ENCODE measurements at regions not wholly inside any gene's neighbourhood (a gene's known extent, or its start where the extent isn't known, plus 50 kb on each side); places are given as distances from the start of the nearest gene placed in this dataset.

- H3K27ac ChIP-seq (ENCODE audit: low read length in 2 of 2) = no peak overlapping the region
- POLR2A ChIA-PET = no interaction called here
- Mint-ChIP-seq H3K27ac (no peak overlapping the region), H3K4me3 (no peak overlapping the region), H3K27me3 (peaks cover 11% of the 10 kb centered on the region), H3K9me3 (ENCODE audit: insufficient read depth) (peaks cover 3% of the 10 kb centered on the region), H3K4me1 (peaks cover 5% of the 10 kb centered on the region)
- peaks cover 0 to 2% of the 10 kb centered on the region in 2 donors for H3K4me1 ChIP-seq (ENCODE audit: control insufficient read depth in 2 of 2, insufficient read depth in 2 of 2, low read length in 2 of 2)
- H2AFZ ChIP-seq (ENCODE audit: insufficient read depth, low read depth, low read length, poor library complexity, severe bottlenecking) = no peak overlapping the region
- no peaks in the 10 kb centered on the region for H3K36me3 ChIP-seq (replicated peaks in 1 of 2; ENCODE audit: control extremely low read depth in 1 of 2, control insufficient read depth in 1 of 2, extremely low read depth in 1 of 2, insufficient read depth in 2 of 2, low read length in 1 of 2)
- 75% methylated on average over 13 of the region's 16 CpGs for WGBS (ENCODE audit: insufficient coverage)
- CTCF ChIA-PET = interaction anchor here (0.6 kb wide), 1 partner anchor 25 kb away, joined by 3 read pairs; no protein-coding TSS in a partner anchor
- H3K4me3 ChIP-seq (ENCODE audit: control extremely low read depth in 1 of 5, extremely low read depth in 1 of 5, insufficient read depth in 1 of 5, low read depth in 2 of 5, low read length in 4 of 5) = no peak overlapping the region
- ATAC-seq (ENCODE audit: low read depth) (no peak), DNase-seq (no peak)
- peaks cover 0 to 10% (median 2%) of the 10 kb centered on the region in 4 experiments for H3K27me3 ChIP-seq (replicated peaks in 1 of 4; ENCODE audit: control extremely low read depth in 1 of 4, control insufficient read depth in 3 of 4, insufficient read depth in 4 of 4, low read length in 3 of 4)
- H3K79me2 ChIP-seq (ENCODE audit: control insufficient read depth, insufficient read depth, low read length) = no peaks in the 10 kb centered on the region
- peaks cover 0 to 9% (median 0%) of the 10 kb centered on the region in 3 donors for H3K9me3 ChIP-seq (ENCODE audit: control extremely low read depth in 1 of 3, control insufficient read depth in 2 of 3, insufficient read depth in 1 of 3, low read length in 2 of 3)
- no peak overlapping the region for H3K4me2 ChIP-seq (replicated peaks; ENCODE audit: low read depth, low read length, poor library complexity, severe bottlenecking)
- TF ChIP-seq CTCF (IDR thresholded peaks at IDR 0.05) (no peak), EZH2 (IDR thresholded peaks at IDR 0.05; ENCODE audit: borderline replicate concordance, insufficient read depth, low read depth, low read length, poor library complexity, severe bottlenecking) (no peak)
- intact Hi-C loops (cut with micrococcal nuclease) = no loop called here
- H4K20me1 ChIP-seq (ENCODE audit: control insufficient read depth, insufficient read depth, low read length, poor library complexity, severe bottlenecking) = no peaks in the 10 kb centered on the region
- H3K9ac ChIP-seq (ENCODE audit: low read length) = no peak overlapping the region
These were observed 60.1 kb upstream of the MED9 start for GRCh38 chr17:17416400-17417360.

DNA sequence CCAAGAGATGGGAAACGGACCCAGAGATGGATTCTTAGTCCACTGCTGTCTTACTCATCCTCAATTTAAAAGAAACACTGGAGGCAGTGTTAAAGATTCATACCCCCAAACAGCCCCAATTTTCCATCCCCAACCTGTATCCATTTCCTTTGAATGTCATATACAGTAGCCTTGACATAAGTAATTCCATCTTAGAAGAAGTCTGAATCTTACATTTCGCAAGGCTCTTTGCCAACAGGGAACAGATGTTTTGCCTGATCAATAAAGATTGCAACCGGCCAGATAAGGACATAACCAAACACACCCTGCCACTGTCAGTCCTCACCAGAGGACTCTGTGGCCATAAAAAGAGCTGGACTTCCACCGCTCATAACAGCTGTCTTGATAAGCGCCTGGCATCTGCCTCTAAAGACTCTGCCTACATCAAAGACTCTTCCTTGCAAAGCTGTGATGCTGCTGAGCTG is 59.0 kb upstream of the MED9 start:
- Histone ChIP-seq H3K9me3 (ENCODE audit: control extremely low read depth in 1 of 3, control insufficient read depth in 2 of 3, insufficient read depth in 1 of 3, low read length in 2 of 3) (peaks cover 0 to 9% (median 0%) of the 10 kb centered on the region in 3 donors), H2AFZ (ENCODE audit: insufficient read depth, low read depth, low read length, poor library complexity, severe bottlenecking) (no peak overlapping the region), H3K79me2 (ENCODE audit: control insufficient read depth, insufficient read depth, low read length) (no peaks in the 10 kb centered on the region), H3K4me3 (ENCODE audit: control extremely low read depth in 1 of 5, extremely low read depth in 1 of 5, insufficient read depth in 1 of 5, low read depth in 2 of 5, low read length in 4 of 5) (no peak overlapping the region), H4K20me1 (ENCODE audit: control insufficient read depth, insufficient read depth, low read length, poor library complexity, severe bottlenecking) (no peaks in the 10 kb centered on the region), H3K4me1 (ENCODE audit: control insufficient read depth in 2 of 2, insufficient read depth in 2 of 2, low read length in 2 of 2) (peaks cover 0 to 2% of the 10 kb centered on the region in 2 donors), H3K27ac (ENCODE audit: low read length in 2 of 2) (no peak overlapping the region), H3K27me3 (replicated peaks in 1 of 4; ENCODE audit: control extremely low read depth in 1 of 4, control insufficient read depth in 3 of 4, insufficient read depth in 4 of 4, low read length in 3 of 4) (peaks cover 0 to 10% (median 2%) of the 10 kb centered on the region in 4 experiments), H3K9ac (ENCODE audit: low read length) (no peak overlapping the region), H3K36me3 (replicated peaks in 1 of 2; ENCODE audit: control extremely low read depth in 1 of 2, control insufficient read depth in 1 of 2, extremely low read depth in 1 of 2, insufficient read depth in 2 of 2, low read length in 1 of 2) (no peaks in the 10 kb centered on the region), H3K4me2 (replicated peaks; ENCODE audit: low read depth, low read length, poor library complexity, severe bottlenecking) (no peak overlapping the region)
- WGBS (ENCODE audit: insufficient coverage) = 95% methylated on average over 5 of the region's 5 CpGs
- ATAC-seq (ENCODE audit: low read depth) (no peak), DNase-seq (no peak)
- POLR2A ChIA-PET = interaction anchor here (0.6 kb wide), 1 partner anchor 26 kb away, joined by 6 read pairs; no protein-coding TSS in a partner anchor
- Mint-ChIP-seq H3K4me1 (peaks cover 5% of the 10 kb centered on the region), H3K9me3 (ENCODE audit: insufficient read depth) (peaks cover 3% of the 10 kb centered on the region), H3K4me3 (no peak overlapping the region), H3K27me3 (peaks cover 14% of the 10 kb centered on the region), H3K27ac (no peak overlapping the region)
- TF ChIP-seq EZH2 (IDR thresholded peaks at IDR 0.05; ENCODE audit: borderline replicate concordance, insufficient read depth, low read depth, low read length, poor library complexity, severe bottlenecking) = no peak
- TF ChIP-seq CTCF (IDR thresholded peaks at IDR 0.05) = no peak
- CTCF ChIA-PET = no interaction called here
- intact Hi-C loops (cut with micrococcal nuclease) = no loop called here
